ENCODE measurements at regions not wholly inside any gene's neighbourhood (a gene's known extent, or its start where the extent isn't known, plus 50 kb on each side); places are given as distances from the start of the nearest gene placed in this dataset.

DNA sequence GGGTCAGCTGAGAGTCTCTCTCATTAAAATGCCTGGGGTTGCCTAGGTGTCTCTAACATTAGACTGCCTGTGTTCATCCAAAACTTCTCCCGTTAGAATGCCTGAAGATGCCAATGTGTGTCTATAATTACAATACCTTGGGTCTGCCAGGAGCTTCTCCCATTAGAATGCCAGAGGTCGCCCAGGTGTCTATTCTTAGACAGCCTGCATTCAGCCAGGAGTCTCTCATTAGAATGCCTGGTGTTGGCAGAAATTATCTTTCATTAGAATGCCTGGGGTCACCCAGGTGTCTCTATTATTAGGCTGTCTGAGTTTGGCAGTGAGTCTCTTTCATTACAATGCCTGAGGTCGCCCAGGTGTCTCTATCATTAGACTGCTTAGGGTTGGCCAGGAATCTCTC lies 1560.2 kb downstream of the UQCRFS1 start (continued):
- TF ChIP-seq, protein P1, sequence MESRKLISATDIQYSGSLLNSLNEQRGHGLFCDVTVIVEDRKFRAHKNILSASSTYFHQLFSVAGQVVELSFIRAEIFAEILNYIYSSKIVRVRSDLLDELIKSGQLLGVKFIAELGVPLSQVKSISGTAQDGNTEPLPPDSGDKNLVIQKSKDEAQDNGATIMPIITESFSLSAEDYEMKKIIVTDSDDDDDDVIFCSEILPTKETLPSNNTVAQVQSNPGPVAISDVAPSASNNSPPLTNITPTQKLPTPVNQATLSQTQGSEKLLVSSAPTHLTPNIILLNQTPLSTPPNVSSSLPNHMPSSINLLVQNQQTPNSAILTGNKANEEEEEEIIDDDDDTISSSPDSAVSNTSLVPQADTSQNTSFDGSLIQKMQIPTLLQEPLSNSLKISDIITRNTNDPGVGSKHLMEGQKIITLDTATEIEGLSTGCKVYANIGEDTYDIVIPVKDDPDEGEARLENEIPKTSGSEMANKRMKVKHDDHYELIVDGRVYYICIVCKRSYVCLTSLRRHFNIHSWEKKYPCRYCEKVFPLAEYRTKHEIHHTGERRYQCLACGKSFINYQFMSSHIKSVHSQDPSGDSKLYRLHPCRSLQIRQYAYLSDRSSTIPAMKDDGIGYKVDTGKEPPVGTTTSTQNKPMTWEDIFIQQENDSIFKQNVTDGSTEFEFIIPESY (IDR thresholded peaks at IDR 0.05): no peak
- no peak for TF ChIP-seq WRNIP1 (IDR thresholded peaks at IDR 0.05; ENCODE audit: borderline replicate concordance, low read depth, low read length)
- TF ChIP-seq, protein P2, sequence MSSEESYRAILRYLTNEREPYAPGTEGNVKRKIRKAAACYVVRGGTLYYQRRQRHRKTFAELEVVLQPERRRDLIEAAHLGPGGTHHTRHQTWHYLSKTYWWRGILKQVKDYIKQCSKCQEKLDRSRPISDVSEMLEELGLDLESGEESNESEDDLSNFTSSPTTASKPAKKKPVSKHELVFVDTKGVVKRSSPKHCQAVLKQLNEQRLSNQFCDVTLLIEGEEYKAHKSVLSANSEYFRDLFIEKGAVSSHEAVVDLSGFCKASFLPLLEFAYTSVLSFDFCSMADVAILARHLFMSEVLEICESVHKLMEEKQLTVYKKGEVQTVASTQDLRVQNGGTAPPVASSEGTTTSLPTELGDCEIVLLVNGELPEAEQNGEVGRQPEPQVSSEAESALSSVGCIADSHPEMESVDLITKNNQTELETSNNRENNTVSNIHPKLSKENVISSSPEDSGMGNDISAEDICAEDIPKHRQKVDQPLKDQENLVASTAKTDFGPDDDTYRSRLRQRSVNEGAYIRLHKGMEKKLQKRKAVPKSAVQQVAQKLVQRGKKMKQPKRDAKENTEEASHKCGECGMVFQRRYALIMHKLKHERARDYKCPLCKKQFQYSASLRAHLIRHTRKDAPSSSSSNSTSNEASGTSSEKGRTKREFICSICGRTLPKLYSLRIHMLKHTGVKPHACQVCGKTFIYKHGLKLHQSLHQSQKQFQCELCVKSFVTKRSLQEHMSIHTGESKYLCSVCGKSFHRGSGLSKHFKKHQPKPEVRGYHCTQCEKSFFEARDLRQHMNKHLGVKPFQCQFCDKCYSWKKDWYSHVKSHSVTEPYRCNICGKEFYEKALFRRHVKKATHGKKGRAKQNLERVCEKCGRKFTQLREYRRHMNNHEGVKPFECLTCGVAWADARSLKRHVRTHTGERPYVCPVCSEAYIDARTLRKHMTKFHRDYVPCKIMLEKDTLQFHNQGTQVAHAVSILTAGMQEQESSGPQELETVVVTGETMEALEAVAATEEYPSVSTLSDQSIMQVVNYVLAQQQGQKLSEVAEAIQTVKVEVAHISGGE (CRISPR knock-in tag; IDR thresholded peaks at IDR 0.05): no peak

DNA sequence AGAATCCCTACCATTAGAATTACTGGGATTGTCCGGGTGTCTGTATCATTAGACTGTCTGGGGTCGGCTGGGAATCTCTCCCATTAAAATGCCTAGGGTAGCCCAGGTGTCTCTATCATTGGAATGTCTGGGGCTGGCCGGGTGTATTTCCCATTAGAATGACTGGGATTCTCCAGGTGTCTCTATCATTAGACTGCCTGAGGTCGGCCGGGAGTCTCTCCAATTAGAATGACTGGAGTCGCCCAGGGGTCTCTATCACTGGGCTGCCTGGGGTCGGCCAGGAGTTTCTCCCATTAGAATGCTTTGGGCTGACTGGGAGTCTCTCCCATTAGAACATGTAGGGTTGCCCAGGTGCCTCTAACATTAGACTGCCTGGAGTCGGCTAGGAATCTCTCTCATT lies 1560.7 kb downstream of the UQCRFS1 start:
- WGBS (ENCODE audit: insufficient coverage, insufficient replicate concordance, low lambda C conversion rate, missing lambda C conversion rate): 28% methylated on average over 8 of the region's 8 CpGs
- SMC1A ChIA-PET (ENCODE audit: uncharacterized antibody, unreplicated experiment): no interaction called here

More for the DNA sequence above, 1560.7 kb downstream of the UQCRFS1 start:
- no peak for TF ChIP-seq MEF2A (IDR thresholded peaks at IDR 0.05; ENCODE audit: insufficient read depth, low read depth, low read length)
- TF ChIP-seq YBX1 (IDR thresholded peaks at IDR 0.05): no peak
- CTCF ChIA-PET: no interaction called here
- Histone ChIP-seq H3K4me3 (no peak overlapping the region), H3K79me2 (ENCODE audit: control insufficient read depth, insufficient read depth, low read length) (no peaks in the 10 kb centered on the region), H3K9me3 (replicated peaks; ENCODE audit: control insufficient read depth, insufficient read depth, low read length) (no peaks in the 10 kb centered on the region; the same call in 2 of the 3 replicates), H3K4me1 (ENCODE audit: control insufficient read depth, insufficient read depth, low read length) (no peaks in the 10 kb centered on the region), H4K20me1 (ENCODE audit: control insufficient read depth, insufficient read depth) (no peaks in the 10 kb centered on the region), H2AFZ (ENCODE audit: control insufficient read depth, low read depth, low read length) (no peak overlapping the region), H3K4me2 (ENCODE audit: control insufficient read depth, insufficient read depth) (no peak overlapping the region), H3K9ac (ENCODE audit: control insufficient read depth, insufficient read depth, low read length) (no peak overlapping the region), H3K36me3 (ENCODE audit: control insufficient read depth in 2 of 2, insufficient read depth in 2 of 2, low read length in 1 of 2) (no peaks in the 10 kb centered on the region), H3K27ac (ENCODE audit: control insufficient read depth, insufficient read depth) (no peak overlapping the region), H3K27me3 (replicated peaks in 1 of 2; ENCODE audit: control insufficient read depth in 2 of 2, insufficient read depth in 2 of 2, low read length in 1 of 2) (no peaks in the 10 kb centered on the region)
- ATAC-seq (no peak), DNase-seq (ENCODE audit: low read depth, low spot score) (no peak), FAIRE-seq (no peak)
- POLR2A ChIA-PET: no interaction called here
- RAD21 ChIA-PET (ENCODE audit: unreplicated experiment): no interaction called here
- no TSS peak for BruUV-seq (replicated peaks)
- in situ Hi-C loops (cut with MboI): no loop called here
- intact Hi-C loops (cut with micrococcal nuclease; ENCODE audit: unreplicated experiment): no loop called here
